Hepatic stellate cell (primary cell): ENCODE measurements at regions not wholly inside any gene's neighbourhood (a gene's known extent, or its start where the extent isn't known, plus 50 kb on each side); places are given as distances from the start of the nearest gene placed in this dataset.
"Not testable (repeated sequence)": the region's sequence is repeated elsewhere in the genome, so short reads cannot be mapped to it uniquely, and the experiment has no call there.

Source experiments
- DNase-seq: peaks from one replicate; pipeline ENCODE4 v3.0.0; 2011; ENCODE audit warnings: low spot score

GRCh38 chr2:59790186-59791003, 763.1 kb downstream of the BCL11A start:
- no peak for DNase-seq

DNA sequence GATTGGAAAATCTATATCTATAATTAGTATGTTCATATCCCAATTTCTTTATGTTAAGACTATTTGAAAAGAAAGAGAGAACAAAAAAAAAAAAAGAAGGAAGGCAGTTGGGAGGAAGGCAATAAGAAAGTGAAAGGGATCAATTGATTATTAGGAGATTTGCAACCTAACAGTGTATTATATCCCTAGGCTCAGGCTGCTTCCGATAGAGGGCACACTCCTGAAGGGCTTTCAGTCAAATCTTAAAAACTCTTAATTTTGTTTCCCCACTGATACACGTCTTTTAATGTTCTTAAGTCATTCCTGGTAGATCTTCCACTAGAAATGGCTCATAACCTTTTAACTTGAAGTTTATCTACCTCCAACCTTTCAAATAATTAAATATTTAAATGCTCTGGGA, 763.9 kb downstream of the BCL11A start:
- DNase-seq = no peak

DNA sequence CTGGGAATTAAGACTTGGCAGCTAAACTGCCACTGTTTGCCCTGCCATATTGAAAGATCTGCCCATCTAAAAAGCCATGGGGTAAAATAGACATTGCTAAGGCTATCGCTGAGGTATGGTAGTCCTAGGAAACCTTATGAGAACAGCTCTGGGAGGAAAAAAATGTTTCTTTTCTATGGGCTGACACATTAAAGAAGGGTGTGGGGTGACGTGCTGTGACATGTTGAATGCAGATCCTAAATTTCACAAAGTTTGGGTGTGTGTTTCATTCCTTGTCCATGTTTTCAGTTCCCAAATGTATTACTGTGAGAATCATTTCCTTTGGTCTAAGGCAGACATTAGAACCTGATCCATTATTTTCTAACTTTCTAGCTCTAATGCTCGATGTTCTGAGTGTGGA, 766.4 kb downstream of the BCL11A start:
- no peak for DNase-seq

DNA sequence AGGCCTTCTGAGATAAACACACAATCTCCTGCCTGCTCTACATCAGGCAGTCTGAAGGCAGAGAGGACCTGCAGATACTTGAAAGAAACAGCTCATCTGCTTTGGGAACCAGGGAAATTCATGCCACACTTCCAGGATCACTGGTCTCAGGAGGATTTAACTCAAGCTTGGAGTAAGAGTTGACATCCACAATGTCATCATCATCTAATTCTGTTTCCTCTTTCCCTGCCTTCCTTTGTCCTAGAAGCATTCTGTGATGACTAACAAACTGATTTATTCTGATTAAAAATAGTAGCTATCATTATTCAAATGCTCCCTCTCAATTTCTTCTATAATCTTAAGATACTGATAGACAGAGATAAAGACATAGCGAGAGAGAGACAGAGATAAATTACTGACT, 766.8 kb downstream of the BCL11A start:
- no peak for DNase-seq

GRCh38 chr2:59779571-59779970, 773.9 kb downstream of the BCL11A start:
- no peak for DNase-seq

GRCh38 chr2:59777120-59777519, 776.3 kb downstream of the BCL11A start:
- DNase-seq = no peak

DNA sequence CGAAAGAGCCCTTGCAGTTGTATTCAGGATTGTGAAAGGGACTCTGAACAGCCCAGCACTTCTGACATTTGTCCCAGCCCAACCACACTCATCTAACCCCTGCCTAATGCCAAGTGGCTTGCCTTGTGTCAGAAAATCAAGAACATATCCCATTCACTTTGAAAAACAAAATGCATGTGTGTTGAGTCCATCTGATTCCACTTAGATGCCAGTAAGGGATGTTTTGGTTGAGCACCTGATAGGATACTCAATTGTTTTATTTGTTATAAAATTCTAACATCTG, 776.8 kb downstream of the BCL11A start:
- DNase-seq = no peak

DNA sequence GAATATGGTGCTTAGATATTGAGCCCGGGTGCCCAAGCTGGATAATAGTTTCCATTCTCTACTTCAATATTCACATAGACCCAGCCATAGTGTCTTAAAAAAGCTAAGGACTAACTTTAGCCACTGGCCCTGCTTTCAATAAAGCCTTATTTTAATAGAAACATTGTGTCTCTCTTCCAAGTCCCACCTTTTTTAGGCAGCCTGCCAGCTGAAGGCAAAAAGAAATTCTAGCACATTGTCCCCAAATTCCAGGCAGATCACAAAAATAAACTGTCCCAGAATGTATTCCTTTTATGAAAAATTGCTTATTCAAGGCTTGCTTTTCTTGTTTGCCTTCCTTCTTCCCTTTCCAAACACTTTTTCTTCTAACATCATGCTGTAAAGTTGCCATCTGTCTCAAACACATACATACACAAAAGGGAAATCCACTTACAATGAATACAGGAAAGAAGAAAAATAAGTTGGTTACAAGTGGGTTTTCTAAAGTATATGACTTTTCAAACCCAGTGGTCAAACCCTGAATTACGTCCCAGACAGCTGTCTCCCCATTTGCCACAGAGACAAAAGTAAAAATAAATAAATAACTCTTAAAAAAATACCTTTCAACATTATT, 778.5 kb downstream of the BCL11A start:
- no peak for DNase-seq

DNA sequence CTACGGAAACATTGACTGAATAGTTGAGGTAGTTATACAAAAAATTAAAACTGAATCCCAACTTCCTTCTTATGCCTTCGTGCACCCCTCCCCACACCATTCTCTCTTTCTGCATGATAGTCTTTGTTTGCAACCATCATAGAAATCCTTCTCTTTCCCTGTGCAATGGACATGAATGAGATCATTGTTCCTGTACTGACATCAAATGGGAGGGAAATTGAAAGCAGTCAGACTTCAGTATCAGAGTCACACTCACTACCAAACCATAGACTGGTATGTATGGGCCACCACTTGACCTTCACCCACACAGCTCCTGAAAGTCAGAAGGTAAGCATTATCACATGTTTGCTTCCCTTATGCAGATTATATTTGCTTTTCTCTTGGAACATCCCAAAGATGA, 782.8 kb downstream of the BCL11A start:
- DNase-seq = no peak

DNA sequence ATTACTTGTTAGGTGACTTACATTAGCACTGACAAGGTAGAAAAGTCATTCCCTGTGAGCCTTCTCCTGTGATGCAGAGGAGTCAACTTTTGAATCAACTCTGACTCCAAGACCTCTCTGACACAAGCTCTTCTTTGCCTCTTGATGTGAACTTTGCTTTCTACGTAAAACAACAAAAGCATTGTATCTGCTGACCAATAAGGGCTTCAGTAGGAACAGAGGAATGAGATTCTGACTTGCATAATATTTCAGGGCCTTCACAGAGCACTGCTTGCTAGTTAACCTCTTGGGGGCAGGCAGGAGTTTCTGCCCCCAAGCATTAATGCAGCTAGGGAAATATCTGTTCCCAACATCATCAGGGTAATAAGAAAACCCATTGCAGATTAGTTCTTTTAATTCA, 791.5 kb downstream of the BCL11A start:
- DNase-seq = no peak

- no peak for DNase-seq
Measured at GRCh38 chr2:59756150-59756549, 797.3 kb downstream of the BCL11A start.

- DNase-seq = no peak
Measured at GRCh38 chr2:59754011-59754735, 799.3 kb downstream of the BCL11A start.

DNA sequence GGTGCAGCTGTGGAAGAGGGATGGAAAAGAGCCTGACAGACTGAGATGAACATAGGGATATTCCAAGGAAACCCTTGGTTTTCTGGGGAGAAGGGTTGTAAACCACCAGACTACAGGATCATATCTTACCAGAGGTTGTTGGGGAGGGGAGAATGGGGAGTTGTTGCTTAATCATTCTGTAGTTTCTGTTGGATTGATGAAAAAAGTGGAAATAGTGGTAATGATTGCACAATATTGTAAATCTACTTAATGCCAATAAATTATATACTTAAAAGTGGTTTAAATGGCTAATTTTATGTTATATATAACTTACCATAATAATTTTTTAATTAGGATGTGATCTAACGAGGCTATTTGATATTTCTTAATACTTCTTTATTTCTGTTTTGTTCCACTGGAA, 800.9 kb downstream of the BCL11A start:
- DNase-seq = no peak

- DNase-seq = no peak
Measured at GRCh38 chr2:59752071-59752470, 801.4 kb downstream of the BCL11A start.

DNA sequence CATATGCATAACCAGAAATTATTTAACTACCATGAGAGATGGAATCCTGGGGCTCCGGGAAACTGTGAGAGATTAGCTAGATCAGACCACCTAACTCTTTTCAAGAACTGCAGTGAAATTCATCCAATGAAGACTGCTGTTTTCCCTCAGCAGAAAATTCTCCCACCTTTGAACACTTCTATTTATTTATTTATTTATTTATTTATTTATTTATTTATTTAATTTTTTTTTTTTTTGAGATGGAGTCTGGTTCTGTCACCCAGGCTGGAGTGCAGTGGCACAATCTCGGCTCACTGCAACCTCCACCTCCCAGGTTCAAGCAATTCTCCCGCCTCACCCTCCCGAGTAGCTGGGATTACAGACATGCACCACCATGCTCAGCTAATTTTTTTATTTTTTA, 802.2 kb downstream of the BCL11A start:
- DNase-seq = not testable (repeated sequence)

DNA sequence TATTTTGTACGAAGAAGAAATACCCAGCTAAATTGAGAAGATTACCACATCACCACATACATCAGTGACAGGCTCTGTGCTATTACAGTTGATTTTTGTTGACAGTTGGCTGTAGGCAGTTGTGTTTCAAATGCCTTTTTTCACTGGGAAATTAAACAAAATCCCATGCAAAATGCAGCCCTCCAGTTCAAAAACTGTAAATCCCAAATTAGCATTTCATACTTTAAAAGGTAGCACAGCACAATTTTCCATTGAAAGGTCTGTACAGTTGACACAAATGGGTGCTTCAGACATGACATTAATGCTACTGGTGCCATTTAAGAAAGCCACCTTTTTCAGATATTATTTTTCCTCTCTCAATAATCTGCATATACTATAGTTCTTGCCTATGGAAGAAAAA, 807.2 kb downstream of the BCL11A start:
- DNase-seq = no peak

DNA sequence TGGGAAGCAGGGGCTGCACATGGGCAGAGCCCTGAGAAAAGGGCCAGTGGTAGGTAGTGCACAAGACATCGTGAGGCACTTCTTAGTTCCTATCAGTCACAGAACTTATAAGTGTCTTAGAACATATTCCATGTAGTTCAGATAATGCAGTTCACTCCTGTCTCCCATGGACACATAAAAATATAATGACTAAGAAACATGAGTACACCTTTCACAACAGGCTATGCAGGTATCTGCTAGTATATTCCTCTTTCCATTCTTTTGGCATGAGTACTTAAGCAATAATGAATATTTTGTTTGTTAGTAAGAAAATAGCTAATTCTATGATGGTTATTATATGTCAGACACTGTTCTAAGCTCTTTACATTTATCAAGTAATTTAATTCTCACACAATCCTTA, 808.4 kb downstream of the BCL11A start:
- no peak for DNase-seq

DNA sequence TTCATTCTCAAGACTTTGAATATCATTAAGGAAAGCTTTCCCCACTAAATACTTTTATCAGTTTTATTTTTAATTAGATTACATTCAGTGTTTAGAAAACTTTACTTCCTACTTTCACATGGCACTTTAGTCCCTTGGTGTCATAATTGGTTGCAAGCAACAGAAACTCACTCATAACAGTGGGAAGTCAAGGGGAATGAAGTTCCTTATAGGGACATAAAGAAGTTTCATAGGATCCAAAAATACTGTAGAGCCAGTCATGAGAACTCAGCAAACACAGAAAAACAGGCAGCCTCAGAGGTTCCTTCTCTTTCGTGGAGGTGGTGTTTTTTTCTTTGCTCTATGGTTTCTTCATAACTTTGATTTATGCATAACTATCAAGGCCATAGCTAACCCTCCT, 809.0 kb downstream of the BCL11A start:
- no peak for DNase-seq

DNA sequence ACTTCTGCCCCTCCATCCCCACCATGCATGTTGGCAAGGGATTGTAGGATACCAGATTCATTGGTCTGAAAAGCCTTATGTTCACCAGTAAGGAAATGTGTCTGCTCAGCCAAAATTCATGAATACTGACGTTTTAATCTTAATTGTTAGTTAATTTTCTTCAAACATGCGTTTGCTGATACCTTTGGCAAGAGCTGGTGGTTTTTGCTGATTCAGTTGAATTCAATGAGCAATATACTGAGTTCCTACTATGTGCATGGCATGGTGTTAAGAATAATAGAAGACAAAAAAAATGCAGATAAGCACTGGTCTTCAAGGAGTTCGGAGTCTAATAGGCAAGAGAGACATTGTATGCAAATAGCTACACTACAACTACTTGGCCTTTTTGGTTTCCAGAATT, 811.6 kb downstream of the BCL11A start:
- DNase-seq = no peak

DNA sequence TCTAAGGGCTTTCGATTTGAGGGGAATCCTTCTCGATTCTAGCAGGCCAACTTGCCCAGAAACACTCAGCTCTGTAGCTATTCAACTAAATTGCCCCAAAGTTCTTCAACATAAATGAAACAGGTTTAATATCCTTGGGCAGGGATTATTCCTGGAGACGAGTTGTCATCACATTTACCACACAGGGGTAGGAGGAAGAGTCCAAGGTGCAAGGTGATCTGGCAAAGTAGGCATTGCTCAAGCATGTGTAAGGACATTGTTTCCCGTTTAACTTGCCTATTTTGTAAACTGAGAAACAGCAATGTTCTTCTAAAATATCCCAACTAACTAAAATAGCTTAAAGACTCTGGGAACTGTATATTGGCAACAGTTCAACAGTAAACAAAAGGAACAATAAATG, 814.3 kb downstream of the BCL11A start:
- no peak for DNase-seq

GRCh38 chr2:59737299-59737698, 816.2 kb downstream of the BCL11A start:
- DNase-seq = no peak

GRCh38 chr2:59734743-59735142, 818.7 kb downstream of the BCL11A start:
- DNase-seq = no peak

- DNase-seq = no peak
Measured at GRCh38 chr2:59733970-59734369, 819.5 kb downstream of the BCL11A start.

DNA sequence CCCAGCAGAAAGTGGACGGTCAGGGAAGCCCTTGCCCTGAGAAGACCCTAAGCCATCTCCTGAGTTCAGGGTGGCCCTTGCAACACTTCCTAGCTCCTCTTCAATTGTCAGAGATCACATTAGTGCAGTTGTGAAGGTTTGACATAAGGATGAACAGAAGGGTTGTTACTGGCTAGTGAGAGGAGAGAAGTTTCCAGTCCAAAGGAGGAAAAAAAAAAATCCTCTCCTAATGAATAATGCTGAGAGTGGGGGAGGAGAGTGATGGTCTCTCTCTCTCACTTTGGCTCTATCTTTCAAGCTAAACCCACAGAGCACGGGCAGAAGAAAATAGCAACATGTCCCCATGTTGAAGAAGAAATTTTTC, 819.9 kb downstream of the BCL11A start:
- DNase-seq = no peak
